ENCODE measurements at regions not wholly inside any gene's neighbourhood (a gene's known extent, or its start where the extent isn't known, plus 50 kb on each side); places are given as distances from the start of the nearest gene placed in this dataset.

DNA sequence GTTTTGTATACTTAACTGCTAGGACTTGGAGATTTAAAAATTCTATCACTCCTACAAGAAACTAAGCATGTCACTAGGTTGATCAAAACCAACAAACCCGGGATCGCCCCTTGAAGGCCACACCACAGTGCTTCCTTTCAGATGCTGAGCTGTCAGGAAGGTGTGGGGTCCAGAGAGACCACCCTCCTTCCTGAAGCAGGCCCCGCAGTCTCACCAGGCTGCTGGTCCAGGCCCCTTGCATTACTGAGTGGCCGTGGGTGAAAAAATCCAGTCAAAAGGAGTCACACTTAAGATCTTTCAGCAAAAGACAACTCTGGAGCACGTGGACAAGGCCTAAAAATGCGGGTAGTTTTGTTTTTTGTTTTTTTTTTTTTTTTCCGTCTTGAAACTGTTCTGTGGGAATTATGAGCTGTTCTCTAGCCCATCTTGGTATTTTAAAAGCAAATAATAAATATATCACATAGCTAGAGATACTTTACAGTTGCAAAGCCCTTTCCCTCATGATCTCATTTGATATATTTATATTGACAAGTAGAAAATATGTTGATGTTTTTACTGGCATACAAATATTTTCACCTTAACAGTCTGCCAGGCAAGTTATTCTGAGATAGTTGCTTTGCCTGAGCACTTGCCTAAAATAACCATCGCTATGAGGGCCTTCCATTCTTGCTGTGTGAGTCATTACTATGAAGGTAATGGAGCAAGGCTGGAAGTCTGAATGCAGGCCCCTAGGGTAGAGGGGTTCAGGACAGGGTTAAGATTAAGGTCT is 73.1 kb upstream of the EDEM3 start:
- Histone ChIP-seq H2BK12ac (ENCODE audit: low read depth, low read length) (no peak overlapping the region), H2AFZ (ENCODE audit: low read length) (no peak overlapping the region), H3K23me2 (ENCODE audit: low read depth, low read length) (no peaks in the 10 kb centered on the region), H4K5ac (ENCODE audit: insufficient read length, low read depth, low read length) (no peak overlapping the region), H3K23ac (ENCODE audit: insufficient read length) (no peak overlapping the region), H4K8ac (ENCODE audit: extremely low read depth, insufficient read depth, low read length) (no peak overlapping the region), H2BK20ac (ENCODE audit: low read length) (no peak overlapping the region), H3K4me3 (ENCODE audit: extremely low read depth in 1 of 4, insufficient read depth in 2 of 4, low read depth in 3 of 4, low read length in 4 of 4) (no peak overlapping the region), H3K36me3 (ENCODE audit: control insufficient read depth in 2 of 4, insufficient read depth in 4 of 4, low read length in 3 of 4) (peaks cover 0 to 6% (median 0%) of the 10 kb centered on the region in 4 experiments; a peak in 1 of 8 replicates), H3K56ac (replicated peaks; ENCODE audit: insufficient read length, low read depth, low read length) (no peak overlapping the region), H3K9me3 (ENCODE audit: insufficient read depth in 2 of 2, low read depth in 1 of 2, low read length in 1 of 2) (no peaks in the 10 kb centered on the region), H2BK5ac (ENCODE audit: low read depth, low read length) (no peak overlapping the region; the same call in 1 of the 2 replicates), H3K27me3 (replicated peaks in 1 of 4; ENCODE audit: control insufficient read depth in 3 of 4, extremely low read depth in 1 of 4, insufficient read depth in 3 of 4, low read length in 3 of 4) (no peaks in the 10 kb centered on the region), H3K27ac (ENCODE audit: low read depth, low read length) (no peak overlapping the region), H4K20me1 (replicated peaks in 1 of 2; ENCODE audit: control insufficient read depth in 1 of 2, insufficient read depth in 2 of 2, low read length in 2 of 2) (no peaks in the 10 kb centered on the region), H3K4ac (replicated peaks; ENCODE audit: insufficient read length, low read depth, low read length) (no peak overlapping the region), H3K4me2 (ENCODE audit: insufficient read depth in 1 of 2, low read depth in 2 of 2, low read length in 2 of 2) (no peak overlapping the region), H3K18ac (ENCODE audit: extremely low read depth, low read length) (no peak overlapping the region), H4K91ac (replicated peaks; ENCODE audit: insufficient read length, low read length) (no peak overlapping the region), H3K9ac (replicated peaks in 1 of 4; ENCODE audit: extremely low read depth in 1 of 4, low read depth in 3 of 4, low read length in 3 of 4) (no peak overlapping the region), H3K14ac (ENCODE audit: insufficient read length) (no peak overlapping the region), H3K79me1 (ENCODE audit: low read depth, low read length) (no peaks in the 10 kb centered on the region), H3K4me1 (replicated peaks in 1 of 4; ENCODE audit: control insufficient read depth in 3 of 4, insufficient read depth in 4 of 4, low read length in 3 of 4) (no peaks in the 10 kb centered on the region), H3K79me2 (ENCODE audit: control insufficient read depth in 1 of 2, insufficient read depth in 2 of 2, low read length in 2 of 2) (no peaks in the 10 kb centered on the region), H2AK5ac (ENCODE audit: low read depth, low read length) (no peak overlapping the region), H2BK15ac (ENCODE audit: low read length) (no peak overlapping the region), H2BK120ac (replicated peaks; ENCODE audit: low read depth, low read length) (no peak overlapping the region)
- 79% methylated on average over 7 of the region's 8 CpGs; no CpG with 5 or more reads in 1 of the 2 experiments for WGBS, 2 experiments (ENCODE audit: extremely low coverage in 1 of 2, insufficient coverage in 1 of 2, insufficient read length in 1 of 2, insufficient replicate concordance in 2 of 2, low coverage in 1 of 2, low lambda C conversion rate in 2 of 2, missing lambda C conversion rate in 1 of 2)
- ChIA-PET CTCF (ENCODE audit: partially characterized antibody) (interaction anchor here (0.8 to 1.7 kb wide), 3 partner anchors 22 to 342 kb away, joined by 3 to 5 read pairs (median 5); no protein-coding TSS in a partner anchor), POLR2A (ENCODE audit: partially characterized antibody) (interaction anchor here (0.6 kb wide), 1 partner anchor 488 kb away, joined by 3 read pairs; no protein-coding TSS in a partner anchor)
- TF ChIP-seq JUND (IDR thresholded peaks at IDR 0.05; ENCODE audit: low read length) (0 out of 2 replicates have a peak, but pooled peaks have one; percentile 29), SAP30 (IDR thresholded peaks at IDR 0.05; ENCODE audit: insufficient read depth, insufficient replicate concordance, low read length) (no peak)
- DNase-seq (ENCODE audit: low read depth in 1 of 2, low spot score in 2 of 2), result peak in 1 of 2 experiments; percentile 17
- FAIRE-seq, result no peak
